ENCODE measurements at regions not wholly inside any gene's neighbourhood (a gene's known extent, or its start where the extent isn't known, plus 50 kb on each side); places are given as distances from the start of the nearest gene placed in this dataset.

GRCh38 chrX:110965409-110966090 lies 130.4 kb upstream of the PAK3 start:
- no peak for TF ChIP-seq CTCF (IDR thresholded peaks at IDR 0.05)
- no peak for TF ChIP-seq POLR2A (IDR thresholded peaks at IDR 0.05)
